IPS-15b (cell line): ENCODE measurements at regions not wholly inside any gene's neighbourhood (a gene's known extent, or its start where the extent isn't known, plus 50 kb on each side); places are given as distances from the start of the nearest gene placed in this dataset.
A peak's percentile ranks its signal among the peaks of the same experiment; 100 is the strongest.
"Not testable (repeated sequence)": the region's sequence is repeated elsewhere in the genome, so short reads cannot be mapped to it uniquely, and the experiment has no call there.

ENCODE experiments used
- H3K27me3 ChIP-seq: one replicate; pipeline ENCODE4 v1.6.1; 2013; ENCODE audit warnings: low read length; ENCODE audit not compliant: control insufficient read depth, insufficient read depth
- H3K36me3 ChIP-seq: one replicate; pipeline ENCODE4 v1.6.1; 2013; ENCODE audit warnings: low read length; ENCODE audit not compliant: control insufficient read depth, insufficient read depth
- H3K4me1 ChIP-seq: one replicate; pipeline ENCODE4 v1.6.1; 2013; ENCODE audit warnings: mild to moderate bottlenecking, low read length; ENCODE audit not compliant: control insufficient read depth, insufficient read depth
- H3K4me3 ChIP-seq: one replicate; pipeline ENCODE4 v1.5.1; 2013; ENCODE audit warnings: low read depth, low read length
- H3K9ac ChIP-seq: one replicate; pipeline ENCODE4 v1.6.1; 2013; ENCODE audit warnings: low read depth, mild to moderate bottlenecking, low read length
- H3K9me3 ChIP-seq: one replicate; pipeline ENCODE4 v1.6.1; 2013; ENCODE audit warnings: mild to moderate bottlenecking, low read length; ENCODE audit not compliant: control insufficient read depth, insufficient read depth

DNA sequence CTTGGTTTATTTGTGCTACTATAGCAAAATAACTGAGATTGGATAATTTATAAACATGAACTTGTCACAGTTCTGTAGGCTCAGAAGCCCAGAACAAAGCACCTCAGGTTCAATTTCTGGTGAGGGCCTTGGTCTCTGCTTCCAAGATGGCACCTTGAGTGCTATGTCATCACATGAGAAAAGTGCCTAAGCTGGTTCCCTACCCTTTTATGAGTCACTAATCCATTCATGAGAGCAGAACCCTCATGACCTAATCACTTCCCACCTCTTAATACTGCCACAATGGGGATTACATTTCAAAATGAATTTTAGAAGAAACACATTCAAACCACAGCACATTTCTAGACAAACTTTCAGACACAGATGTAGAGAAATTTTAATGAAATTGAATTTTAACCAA lies 98.2 kb upstream of the PRSS3 start:
- Histone ChIP-seq H3K9ac (no peak overlapping the region), H3K4me3 (no peak overlapping the region)

DNA sequence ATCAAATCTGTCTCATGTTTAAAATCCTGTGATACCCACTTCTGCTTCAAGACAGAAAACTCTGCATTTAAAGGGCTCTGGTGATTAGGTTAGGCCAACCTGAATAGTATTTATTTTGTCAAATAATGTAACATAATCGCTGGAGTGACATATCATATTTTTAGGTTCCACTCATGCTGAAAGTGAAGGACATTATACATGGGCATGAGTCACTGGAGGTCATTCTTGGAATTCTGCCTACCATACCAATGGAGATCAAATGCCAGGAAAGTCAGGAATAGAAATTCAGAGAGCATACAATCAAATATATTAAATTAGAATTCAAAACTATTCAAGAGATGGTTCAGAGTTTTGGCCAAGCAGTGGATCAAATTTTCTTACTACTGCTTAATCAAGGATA lies 97.1 kb upstream of the PRSS3 start:
- H3K9ac ChIP-seq: no peak overlapping the region
- H3K4me3 ChIP-seq: no peak overlapping the region
- peaks cover 16% of the 10 kb centered on the region for H3K27me3 ChIP-seq
- no peaks in the 10 kb centered on the region for H3K9me3 ChIP-seq
- no peaks in the 10 kb centered on the region for H3K36me3 ChIP-seq
- H3K4me1 ChIP-seq: no peaks in the 10 kb centered on the region

More for the DNA sequence above, 98.2 kb upstream of the PRSS3 start:
- Histone ChIP-seq H3K36me3 (no peaks in the 10 kb centered on the region), H3K9me3 (no peaks in the 10 kb centered on the region), H3K27me3 (peaks cover 19% of the 10 kb centered on the region), H3K4me1 (no peaks in the 10 kb centered on the region)

DNA sequence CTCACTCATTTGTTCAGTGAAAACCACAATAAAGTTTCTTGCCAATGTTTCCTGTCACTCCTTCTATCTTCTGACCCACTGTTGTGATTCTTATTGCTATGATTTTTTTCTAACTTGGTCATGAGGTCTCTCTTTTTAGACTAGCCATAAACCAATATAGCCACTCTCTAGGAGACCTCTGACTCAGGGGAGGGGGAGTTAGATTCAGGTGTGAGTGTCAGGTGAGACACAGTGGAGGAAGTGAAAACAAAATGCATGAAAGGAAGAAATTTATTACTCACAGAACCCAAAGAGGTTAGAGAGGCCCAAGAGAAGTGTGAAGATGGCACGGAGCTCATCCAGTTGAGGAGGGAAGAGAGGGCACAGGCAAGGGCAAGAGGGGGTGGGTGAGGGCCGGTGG lies 94.4 kb upstream of the PRSS3 start:
- H3K4me3 ChIP-seq, H3K9me3 ChIP-seq, H3K27me3 ChIP-seq, H3K9ac ChIP-seq, H3K4me1 ChIP-seq, H3K36me3 ChIP-seq: not testable (repeated sequence)

DNA sequence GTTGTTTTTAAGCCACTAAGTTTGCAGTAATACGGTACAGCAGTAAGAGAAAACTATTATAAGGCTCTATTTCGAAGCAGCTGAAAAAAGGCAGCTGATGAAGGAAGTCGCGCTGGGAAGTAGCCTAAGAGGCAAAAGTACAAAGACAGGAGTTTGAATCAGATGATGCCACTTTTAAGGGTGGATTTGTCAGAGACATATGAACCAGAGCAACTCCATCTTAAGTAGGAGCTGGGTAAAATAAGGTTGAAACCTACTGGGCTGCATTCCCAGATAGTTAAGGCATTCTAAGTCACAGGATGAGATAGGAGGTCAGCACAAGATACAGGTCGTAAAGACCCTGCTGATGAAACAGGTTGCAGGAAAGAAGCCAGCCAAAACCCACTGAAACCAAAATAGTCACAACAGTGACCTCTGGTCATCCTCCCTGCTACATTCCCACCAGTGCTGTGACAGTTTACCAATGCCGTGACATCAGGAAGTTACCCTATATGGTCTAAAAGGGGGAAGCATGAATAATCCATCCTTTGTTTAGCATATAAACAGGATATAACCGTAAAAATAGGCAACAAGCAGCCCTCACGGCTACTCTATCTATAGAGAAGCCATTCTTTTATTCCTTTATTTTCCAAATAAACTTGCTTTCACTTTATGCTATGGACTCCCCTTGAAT lies 91.8 kb upstream of the PRSS3 start:
- H3K36me3 ChIP-seq: no peaks in the 10 kb centered on the region
- H3K4me1 ChIP-seq: peaks cover 9% of the 10 kb centered on the region
- peaks cover 7% of the 10 kb centered on the region for H3K27me3 ChIP-seq
- H3K9ac ChIP-seq: no peak overlapping the region
- H3K4me3 ChIP-seq: no peak overlapping the region
- H3K9me3 ChIP-seq: peaks cover 2% of the 10 kb centered on the region

DNA sequence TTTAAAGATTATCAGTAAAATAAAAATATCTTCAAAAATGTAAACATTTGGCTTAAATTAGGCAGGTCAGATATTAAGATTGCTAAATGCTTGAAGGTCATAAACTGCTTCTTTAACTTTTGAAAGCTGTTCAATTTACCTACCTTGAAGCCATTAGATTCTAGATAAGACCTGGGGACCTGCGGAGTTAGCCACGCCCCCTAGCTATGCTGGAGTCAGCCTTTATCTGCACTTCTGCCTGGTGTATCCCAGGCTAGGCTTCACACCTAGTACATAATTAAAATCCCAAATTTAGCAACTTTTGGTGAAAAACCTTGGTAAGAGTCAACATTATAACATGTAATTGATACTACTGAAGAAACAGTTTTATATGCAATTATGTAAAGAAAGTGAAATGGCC lies 89.9 kb upstream of the PRSS3 start:
- H3K4me1 ChIP-seq: peaks cover 11% of the 10 kb centered on the region
- H3K27me3 ChIP-seq, H3K9ac ChIP-seq, H3K4me3 ChIP-seq, H3K9me3 ChIP-seq, H3K36me3 ChIP-seq: not testable (repeated sequence)

DNA sequence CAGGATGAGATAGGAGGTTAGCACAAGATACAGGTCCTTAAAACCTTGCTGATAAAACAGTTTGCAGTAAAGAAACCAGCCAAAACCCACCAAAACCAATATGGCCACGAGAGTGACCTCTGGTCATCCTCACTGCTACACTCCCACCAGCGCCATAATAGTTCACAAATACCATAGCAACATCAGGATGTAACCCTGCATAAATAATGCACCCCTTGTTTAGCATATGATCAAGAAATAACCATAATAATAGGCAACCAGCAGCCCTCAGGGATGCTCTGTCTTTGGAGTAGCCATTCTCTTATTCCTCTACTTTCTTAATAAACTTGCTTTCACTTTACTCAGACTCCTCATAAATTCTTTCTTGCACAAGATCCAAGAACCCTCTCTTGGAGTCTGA lies 86.9 kb upstream of the PRSS3 start:
- Histone ChIP-seq H3K4me3 (no peak overlapping the region), H3K4me1 (peaks cover 11% of the 10 kb centered on the region), H3K27me3 (peaks cover 3% of the 10 kb centered on the region), H3K9ac (no peak overlapping the region), H3K36me3 (no peaks in the 10 kb centered on the region), H3K9me3 (peaks cover 2% of the 10 kb centered on the region)

DNA sequence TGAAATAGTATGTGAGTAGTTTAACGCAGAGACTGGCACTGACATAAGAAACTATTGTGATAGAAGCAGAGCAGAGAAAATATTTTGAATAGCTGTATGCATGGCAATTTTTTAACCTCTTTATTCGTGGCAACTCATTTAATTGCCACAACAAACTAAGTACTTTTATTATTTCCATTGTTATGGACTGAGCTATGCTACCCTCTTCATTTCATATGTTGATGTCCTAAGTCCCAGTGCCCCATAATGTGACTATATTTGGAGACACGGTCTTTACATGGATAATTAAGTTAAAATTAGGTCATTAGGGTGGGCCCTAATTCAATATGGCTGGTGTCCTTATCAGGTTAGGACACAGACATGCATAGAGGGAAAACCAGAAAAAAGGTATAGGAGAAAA lies 86.1 kb upstream of the PRSS3 start:
- H3K36me3 ChIP-seq: no peaks in the 10 kb centered on the region
- H3K9me3 ChIP-seq: peaks cover 2% of the 10 kb centered on the region
- peaks cover 6% of the 10 kb centered on the region for H3K4me1 ChIP-seq
- no peak overlapping the region for H3K4me3 ChIP-seq
- no peak overlapping the region for H3K9ac ChIP-seq
- no peaks in the 10 kb centered on the region for H3K27me3 ChIP-seq

DNA sequence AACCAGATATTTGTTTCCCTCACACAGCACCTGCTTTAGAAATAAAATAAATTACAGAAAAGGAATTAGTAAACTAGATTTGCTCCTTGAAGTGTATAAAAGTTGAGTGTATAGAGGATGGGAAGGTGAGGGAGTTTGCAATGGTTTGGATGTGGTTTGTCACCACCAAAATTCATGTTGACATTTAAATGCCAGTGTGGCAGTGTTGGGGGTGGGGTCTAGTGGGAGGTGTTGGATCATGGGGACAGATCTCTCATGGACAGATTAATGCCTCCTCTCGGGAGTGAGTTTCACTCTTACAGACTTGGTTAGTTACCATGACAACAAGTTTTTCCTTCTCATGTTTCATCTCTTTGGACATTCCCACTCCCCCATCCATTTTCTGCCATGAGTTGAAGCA lies 83.9 kb upstream of the PRSS3 start:
- not testable (repeated sequence) for H3K27me3 ChIP-seq, H3K9me3 ChIP-seq, H3K9ac ChIP-seq

DNA sequence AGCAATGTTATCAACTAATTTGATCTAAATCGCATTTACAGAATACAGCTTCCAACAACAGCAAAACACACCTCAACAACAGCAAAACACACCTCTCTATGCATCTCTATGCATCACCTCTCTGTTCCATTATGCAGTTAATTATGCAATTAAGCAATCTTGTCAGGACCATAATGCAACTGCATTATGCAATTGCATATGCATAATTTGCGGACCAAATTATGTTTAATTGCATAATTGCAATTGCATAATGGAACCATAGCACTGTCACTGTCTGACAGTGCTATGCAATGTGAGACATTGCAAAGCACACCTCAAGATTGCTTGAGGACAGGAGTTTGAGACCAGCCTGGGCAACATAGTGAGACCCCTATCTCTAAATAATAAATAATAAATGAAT lies 80.4 kb upstream of the PRSS3 start:
- no peak overlapping the region for H3K4me3 ChIP-seq
- H3K27me3 ChIP-seq: no peaks in the 10 kb centered on the region
- H3K9ac ChIP-seq: no peak overlapping the region
- H3K9me3 ChIP-seq: no peaks in the 10 kb centered on the region
- H3K36me3 ChIP-seq: no peaks in the 10 kb centered on the region
- H3K4me1 ChIP-seq: no peaks in the 10 kb centered on the region

More for the DNA sequence above, 83.9 kb upstream of the PRSS3 start:
- not testable (repeated sequence) for H3K4me1 ChIP-seq, H3K36me3 ChIP-seq, H3K4me3 ChIP-seq

DNA sequence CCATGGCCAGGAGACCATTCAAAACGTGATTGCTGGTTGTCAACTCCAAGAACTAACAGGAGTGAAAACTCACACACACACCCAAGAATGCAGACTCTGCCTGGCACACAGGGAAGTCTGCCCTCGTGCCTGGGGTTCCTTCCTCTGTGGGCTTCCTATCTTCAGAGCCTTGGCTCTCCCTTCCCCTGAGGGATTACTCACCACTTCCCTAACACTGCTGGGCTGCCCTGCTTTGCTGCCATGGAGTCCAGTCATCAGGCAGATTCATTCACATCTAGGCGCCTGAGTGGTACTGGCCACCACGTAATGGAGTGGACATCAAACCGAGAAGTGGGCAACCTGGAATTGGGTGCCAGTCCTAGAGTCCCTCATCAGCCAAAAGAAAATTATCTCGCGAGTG lies 76.4 kb upstream of the PRSS3 start:
- no peaks in the 10 kb centered on the region for H3K9me3 ChIP-seq
- no peak overlapping the region for H3K9ac ChIP-seq
- no peaks in the 10 kb centered on the region for H3K36me3 ChIP-seq
- peaks cover 15% of the 10 kb centered on the region for H3K27me3 ChIP-seq
- no peak overlapping the region for H3K4me3 ChIP-seq
- H3K4me1 ChIP-seq: no peaks in the 10 kb centered on the region

DNA sequence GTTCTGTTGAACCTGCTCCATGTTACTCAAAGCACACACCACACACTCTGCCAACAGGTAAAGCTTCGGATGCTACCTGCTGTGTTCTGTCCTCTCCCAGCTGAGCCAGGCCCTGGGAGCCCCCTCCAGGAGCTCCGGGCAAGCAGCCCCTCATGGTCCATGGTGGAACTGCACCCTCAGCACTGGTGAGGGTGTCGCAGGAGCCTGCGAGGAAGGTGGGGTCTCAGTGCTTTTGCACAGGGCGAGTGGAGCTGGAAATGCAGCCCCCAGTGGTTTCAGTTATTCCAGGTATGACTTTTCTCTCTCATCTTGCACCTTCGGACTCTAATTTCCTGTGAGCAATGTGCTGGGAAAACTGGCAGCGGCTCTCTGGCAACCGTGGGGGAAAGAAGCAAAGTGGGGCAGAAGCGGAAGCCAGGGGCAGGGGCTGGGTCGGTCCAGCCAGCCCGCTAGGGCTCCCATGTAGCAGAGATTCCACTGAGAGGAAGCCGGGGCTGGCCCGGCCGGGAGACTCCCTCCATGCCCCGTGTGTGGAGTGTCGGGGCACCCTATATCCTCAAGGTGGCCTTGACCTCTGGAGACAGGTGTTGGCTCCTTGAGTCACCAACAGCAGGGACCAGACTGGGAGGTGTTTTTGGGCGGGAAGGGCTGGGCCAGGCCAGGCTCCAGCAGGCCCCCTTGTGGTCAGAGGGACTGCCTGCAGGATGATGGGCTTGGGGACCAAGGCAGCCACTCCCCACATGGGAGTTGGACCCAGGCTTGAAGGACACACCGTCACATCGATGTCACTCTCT lies 75.6 kb upstream of the PRSS3 start:
- peaks cover 15% of the 10 kb centered on the region for H3K27me3 ChIP-seq
- no peaks in the 10 kb centered on the region for H3K36me3 ChIP-seq
- peak overlapping the region; percentile 19 for H3K4me3 ChIP-seq
- no peaks in the 10 kb centered on the region for H3K4me1 ChIP-seq
- no peaks in the 10 kb centered on the region for H3K9me3 ChIP-seq
- no peak overlapping the region for H3K9ac ChIP-seq

DNA sequence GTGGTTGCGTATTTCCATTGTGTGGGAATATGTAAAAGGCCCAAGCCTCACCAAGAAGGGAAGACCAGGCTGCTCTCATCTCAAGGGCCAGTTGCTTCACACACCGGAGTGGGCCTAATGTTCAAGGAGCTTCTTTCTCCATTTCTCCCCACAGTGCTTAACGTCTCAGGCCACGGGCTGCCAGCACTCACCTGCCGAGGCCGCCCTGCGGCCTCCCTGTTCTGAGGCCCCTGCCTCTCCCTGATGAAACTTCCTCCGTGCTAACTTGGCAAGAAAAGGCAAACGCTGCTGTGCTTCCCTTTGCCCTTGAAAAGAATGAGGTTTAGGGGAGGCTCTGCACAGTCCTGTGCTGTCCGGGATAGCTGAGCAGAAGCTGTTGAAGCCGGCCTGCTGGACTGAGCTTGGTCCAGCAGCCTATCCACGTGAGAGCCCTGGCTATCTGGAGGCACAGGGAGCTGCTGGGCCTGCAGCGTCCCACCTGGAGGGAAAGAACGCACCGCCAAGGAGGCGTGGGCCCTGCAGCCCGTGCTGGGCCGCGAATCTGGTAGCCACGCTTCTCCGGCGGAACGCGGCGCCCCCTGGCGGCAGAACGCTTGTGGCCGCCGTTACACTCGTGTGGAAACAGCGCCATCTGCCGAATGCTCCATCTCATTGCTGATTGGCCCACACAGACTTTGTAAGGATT lies 73.5 kb upstream of the PRSS3 start:
- H3K4me3 ChIP-seq: no peak overlapping the region
- H3K9ac ChIP-seq: peak overlapping the region; percentile 62
- no peaks in the 10 kb centered on the region for H3K9me3 ChIP-seq
- no peaks in the 10 kb centered on the region for H3K4me1 ChIP-seq
- H3K36me3 ChIP-seq: no peaks in the 10 kb centered on the region
- peaks cover 15% of the 10 kb centered on the region for H3K27me3 ChIP-seq
